GM12878 (cell line): ENCODE measurements at regions not wholly inside any gene's neighbourhood (a gene's known extent, or its start where the extent isn't known, plus 50 kb on each side); places are given as distances from the start of the nearest gene placed in this dataset.

ENCODE experiments used
- ATF2 ChIP-seq: IDR thresholded peaks from 2 replicates; pipeline ENCODE4 v1.6.1; 2012; ENCODE audit warnings: low read length, inconsistent platforms
- CTCF ChIP-seq, 3 experiments: IDR thresholded peaks in 2 of 3; conservative IDR thresholded peaks in 1 of 3; 2 replicates each; pipeline ENCODE4 v1.5.1; 2011; ENCODE audit warnings: low read depth in 3 of 3, low read length in 3 of 3, mild to moderate bottlenecking in 3 of 3, control low read depth in 2 of 3, moderate library complexity in 2 of 3, inconsistent platforms in 1 of 3, mixed read lengths in 1 of 3; ENCODE audit not compliant: control insufficient read depth in 2 of 3, insufficient read depth in 1 of 3; ENCODE audit errors: extremely low read depth in 1 of 3
- ELK1 ChIP-seq: IDR thresholded peaks from 2 replicates; pipeline ENCODE4 v1.6.1; 2012; ENCODE audit warnings: low read depth, low read length, improper control_type of control experiment
- POLR2A ChIP-seq: IDR thresholded peaks from 2 replicates; pipeline ENCODE4 v1.6.1; 2011; ENCODE audit warnings: low read depth, mild to moderate bottlenecking, low read length
- POLR2AphosphoS2 ChIP-seq: IDR thresholded peaks from 2 replicates; pipeline ENCODE4 v1.6.1; 2011; ENCODE audit warnings: low read depth, mild to moderate bottlenecking, low read length, improper control_type of control experiment, moderate library complexity
- REST ChIP-seq: IDR thresholded peaks from 2 replicates; pipeline ENCODE4 v1.6.1; 2012; ENCODE audit warnings: mild to moderate bottlenecking, low read depth, low read length
- TBL1XR1 ChIP-seq: IDR thresholded peaks from 2 replicates; pipeline ENCODE4 v1.6.1; 2012; ENCODE audit warnings: low read depth, low read length, improper control_type of control experiment
- TCF12 ChIP-seq: IDR thresholded peaks from 2 replicates; pipeline ENCODE4 v1.6.1; 2011; ENCODE audit warnings: low read depth, mild to moderate bottlenecking, low read length

GRCh38 chr4:144353292-144353691 lies 212.8 kb upstream of the GYPA start:
- TF ChIP-seq POLR2A (no peak), POLR2AphosphoS2 (no peak), TCF12 (no peak), ELK1 (no peak), REST (no peak), CTCF (IDR thresholded peaks at IDR 0.05 in 2 of 3, conservative IDR thresholded peaks at IDR 0.05 in 1 of 3; ENCODE audit: control insufficient read depth in 2 of 3, extremely low read depth in 1 of 3, insufficient read depth in 1 of 3, low read depth in 3 of 3, low read length in 3 of 3) (no peak), ATF2 (no peak), TBL1XR1 (no peak)
